ACHN (cell line): ENCODE measurements at regions not wholly inside any gene's neighbourhood (a gene's known extent, or its start where the extent isn't known, plus 50 kb on each side); places are given as distances from the start of the nearest gene placed in this dataset.

Experiments used
- DNase-seq: peaks from one replicate; pipeline ENCODE4 v3.0.0-alpha.2; 2015
- in situ Hi-C: cut with HindIII; loops from 2 replicates; pipeline ENCODE4 v1.10.0; 2017; ENCODE audit warnings: low sequenced_read_pairs, low pct_ligation_motif_present, low pct_unique_long_range_greater_than_20kb

- in situ Hi-C loops: no loop called here
- DNase-seq: peak; percentile 8
Observed at GRCh38 chr1:192238421-192238820, 78.4 kb upstream of the RGS21 start.

GRCh38 chr1:192243721-192244120, 73.1 kb upstream of the RGS21 start:
- DNase-seq: no peak
- in situ Hi-C loops: no loop called here

- in situ Hi-C loops: no loop called here
Observed at GRCh38 chr1:192251735-192252134, 65.1 kb upstream of the RGS21 start.

GRCh38 chr1:192252776-192253175, 64.0 kb upstream of the RGS21 start:
- in situ Hi-C loops: no loop called here
- no peak for DNase-seq

More at GRCh38 chr1:192251735-192252134, 65.1 kb upstream of the RGS21 start:
- no peak for DNase-seq

- no peak for DNase-seq
- in situ Hi-C loops: no loop called here
Observed at GRCh38 chr1:192256674-192257334, 60.0 kb upstream of the RGS21 start.

GRCh38 chr1:192260076-192260475, 56.7 kb upstream of the RGS21 start:
- in situ Hi-C loops: no loop called here
- no peak for DNase-seq

GRCh38 chr1:192261476-192261875, 55.3 kb upstream of the RGS21 start:
- DNase-seq: no peak
- in situ Hi-C loops: no loop called here

- DNase-seq: no peak
- in situ Hi-C loops: no loop called here
Observed at GRCh38 chr1:192263436-192263835, 53.4 kb upstream of the RGS21 start.

GRCh38 chr1:192265516-192266173, 51.1 kb upstream of the RGS21 start:
- in situ Hi-C loops: no loop called here
- no peak for DNase-seq

GRCh38 chr1:192266645-192267044, 50.1 kb upstream of the RGS21 start:
- DNase-seq: no peak
- in situ Hi-C loops: no loop called here
